Retina (tissue), 1 donor: ENCODE measurements at regions not wholly inside any gene's neighbourhood (a gene's known extent, or its start where the extent isn't known, plus 50 kb on each side); places are given as distances from the start of the nearest gene placed in this dataset.

Experiments
- DNase-seq: peaks from one replicate; pipeline ENCODE4 v3.0.0-alpha.2; 2016

DNA sequence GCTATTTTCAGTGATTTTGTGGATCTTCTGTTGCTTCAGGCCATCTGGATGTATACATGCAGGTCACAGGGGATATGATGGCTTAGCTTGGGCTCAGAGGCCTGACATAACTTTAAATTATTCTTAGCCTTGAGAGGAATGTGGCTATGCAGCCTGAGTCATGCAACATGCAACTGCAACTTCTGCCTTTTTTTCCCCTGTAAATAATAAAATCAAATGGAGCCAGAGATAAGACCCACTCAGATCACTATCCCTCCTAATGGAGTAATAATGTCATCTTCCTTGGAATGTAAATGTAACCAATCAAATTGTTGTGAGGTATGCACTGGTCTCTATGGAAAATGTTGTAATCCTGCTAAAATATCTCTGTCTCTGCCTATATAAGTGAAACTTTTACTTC lies 54.9 kb downstream of the MAGEB17 start:
- no peak for DNase-seq

DNA sequence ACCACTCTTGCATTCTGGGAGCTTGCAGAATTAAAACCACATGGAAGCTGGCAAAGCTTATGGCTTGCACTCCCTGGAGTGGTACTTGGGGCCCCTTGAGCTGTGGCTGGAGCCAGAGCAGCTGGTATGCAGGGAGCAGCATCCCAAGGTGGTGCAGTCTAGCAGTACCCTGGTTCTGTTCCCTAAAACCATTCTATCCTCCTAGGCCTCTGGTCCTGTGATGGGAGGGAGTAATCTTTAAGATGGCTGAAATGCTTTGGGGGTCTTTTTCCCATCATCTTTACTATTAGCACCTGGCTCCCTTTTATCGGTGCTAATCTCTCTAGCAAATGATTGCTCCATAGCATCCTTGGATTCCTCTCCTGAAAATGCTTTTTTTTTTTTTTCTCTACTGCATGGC lies 56.1 kb downstream of the MAGEB17 start:
- no peak for DNase-seq

DNA sequence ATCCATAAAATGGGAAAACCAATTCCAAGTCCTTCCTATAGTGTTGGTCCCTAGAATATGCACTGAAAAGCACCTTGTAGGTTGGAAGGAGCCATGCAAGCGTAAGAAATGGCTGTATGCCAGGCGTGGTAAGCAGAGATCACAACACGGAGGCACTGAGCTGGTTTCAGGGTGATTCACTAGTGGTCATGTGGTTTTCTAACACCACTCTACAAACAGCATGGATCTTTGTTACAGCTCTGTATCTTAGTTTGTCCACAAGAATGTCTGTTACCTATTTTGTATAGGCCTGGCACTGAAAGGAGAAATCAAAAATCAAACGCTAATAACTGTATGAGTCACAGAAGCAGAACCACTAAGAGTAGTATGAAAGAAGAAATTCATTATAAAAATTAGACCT lies 71.9 kb downstream of the MAGEB17 start:
- no peak for DNase-seq

DNA sequence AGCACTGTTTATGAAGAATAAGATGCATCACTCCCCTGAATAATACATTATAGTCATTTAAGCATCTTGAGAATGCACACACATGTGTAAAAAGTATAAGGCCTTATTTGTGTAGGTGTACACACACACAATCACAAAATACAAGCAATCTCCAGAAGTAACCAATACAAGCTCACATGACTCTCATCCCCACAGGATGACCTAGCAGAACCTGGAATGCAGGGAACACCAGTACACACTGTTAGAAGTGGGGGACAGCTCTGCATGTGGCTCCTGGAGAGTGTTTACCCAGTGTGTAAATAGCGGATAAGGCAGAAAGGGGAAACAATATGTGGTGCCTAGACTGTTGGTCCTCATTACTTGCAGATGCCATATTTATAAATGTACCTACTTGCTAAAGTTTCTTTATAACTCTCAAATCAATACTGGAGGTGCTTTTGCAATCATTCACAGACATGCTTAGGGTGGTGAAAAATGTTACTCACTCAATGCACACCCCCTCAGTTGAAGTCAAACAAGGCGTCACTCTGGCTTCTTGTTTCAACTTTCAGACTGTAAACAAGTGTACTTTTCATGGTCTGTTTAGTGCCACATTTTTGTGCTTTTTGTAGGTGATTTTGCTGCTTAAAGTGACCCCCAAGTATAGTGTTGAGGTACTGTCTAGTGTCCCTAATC lies 73.1 kb downstream of the MAGEB17 start:
- DNase-seq = no peak

DNA sequence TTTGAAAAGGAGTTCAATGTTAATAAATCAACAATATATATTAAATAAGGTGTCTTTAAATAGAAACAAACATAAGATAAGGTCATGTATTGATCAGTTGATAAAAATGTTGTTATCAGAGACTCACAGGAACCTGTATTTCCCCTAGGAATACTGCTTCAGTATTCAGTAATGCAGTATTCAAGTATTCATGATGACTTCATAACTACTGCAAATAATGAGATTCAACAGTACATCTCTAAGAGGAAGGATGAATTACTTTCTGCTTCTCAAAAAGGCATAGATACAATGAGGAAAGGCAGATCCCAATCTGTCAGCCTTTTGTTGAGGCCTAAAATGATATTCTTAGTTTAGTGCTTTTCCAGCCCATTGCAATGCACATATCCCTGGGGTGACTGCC lies 73.7 kb downstream of the MAGEB17 start:
- no peak for DNase-seq

DNA sequence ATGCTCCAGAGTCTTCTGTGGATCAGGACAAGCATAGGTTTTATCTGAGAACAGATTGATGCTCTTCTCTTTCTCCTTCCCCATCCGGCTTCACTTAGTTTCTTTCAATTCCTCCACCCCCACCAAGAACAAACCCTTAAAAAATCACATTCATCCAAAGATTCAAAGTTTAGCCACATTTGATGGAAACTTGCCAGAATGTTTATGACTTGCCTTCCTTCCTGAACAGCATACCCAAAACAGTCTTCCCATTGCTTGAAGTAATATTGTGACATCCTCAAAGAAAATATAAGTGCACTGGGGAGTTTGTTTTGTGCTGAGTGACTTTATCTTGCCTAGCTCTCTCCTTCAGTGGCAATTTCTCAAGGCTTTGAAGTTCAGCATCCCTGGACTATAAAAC lies 83.0 kb downstream of the MAGEB17 start:
- DNase-seq = no peak

DNA sequence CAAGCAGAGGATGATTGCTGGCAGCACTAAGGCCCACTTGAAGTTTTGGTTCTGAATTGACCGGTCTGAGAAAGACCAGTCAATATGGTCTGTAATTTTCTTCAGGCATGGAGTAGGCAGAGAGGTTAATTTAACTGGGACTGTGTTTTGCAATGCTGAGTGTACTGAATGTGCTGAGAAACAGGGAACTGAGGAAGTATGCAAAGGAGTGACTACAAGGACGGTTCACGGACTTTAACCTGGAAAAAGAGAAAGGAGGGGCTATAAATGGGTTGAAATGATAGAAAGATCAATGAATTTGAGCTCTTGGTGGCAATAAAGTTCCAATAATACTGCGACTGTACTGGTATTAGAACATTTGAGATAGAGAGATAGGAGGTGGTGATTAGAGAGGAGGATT lies 84.5 kb downstream of the MAGEB17 start:
- no peak for DNase-seq

DNA sequence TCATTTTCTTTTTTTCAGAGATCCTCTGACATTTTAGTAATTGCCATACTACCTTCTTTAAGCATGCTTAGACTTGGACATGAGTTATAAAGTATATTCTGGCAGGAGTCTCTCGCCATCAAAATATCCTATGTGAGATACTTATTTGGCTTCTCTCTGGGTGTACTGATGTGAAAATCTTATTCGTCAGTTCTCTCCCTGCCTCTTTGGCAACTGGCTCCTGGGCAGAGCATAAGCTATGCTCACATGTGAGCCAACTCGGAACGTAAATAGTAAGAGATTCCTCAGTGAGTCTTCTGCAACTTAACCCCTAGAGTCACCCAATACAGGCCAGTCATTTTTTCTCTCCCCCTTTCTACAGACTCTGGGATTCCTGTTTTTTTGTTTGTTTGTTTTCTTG lies 91.6 kb downstream of the MAGEB17 start:
- no peak for DNase-seq

DNA sequence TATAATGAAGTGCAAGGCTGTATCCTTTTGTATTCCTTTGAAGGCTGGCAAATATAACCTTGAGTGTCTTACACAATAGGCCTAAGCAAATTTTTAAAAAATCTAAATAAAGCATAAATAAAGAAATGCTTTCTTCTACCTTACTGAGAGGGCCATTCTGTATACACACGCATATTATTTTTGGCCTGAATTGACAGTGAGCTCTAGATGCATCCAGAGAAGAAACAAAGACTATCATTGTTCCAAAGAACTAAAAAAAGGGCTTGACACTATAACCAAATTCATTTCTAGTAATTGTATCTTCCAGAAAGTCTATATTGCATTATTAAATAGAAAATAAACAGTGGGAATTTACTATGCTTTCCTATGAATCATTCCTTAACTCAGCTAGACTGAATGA lies 100.2 kb downstream of the MAGEB17 start:
- no peak for DNase-seq

DNA sequence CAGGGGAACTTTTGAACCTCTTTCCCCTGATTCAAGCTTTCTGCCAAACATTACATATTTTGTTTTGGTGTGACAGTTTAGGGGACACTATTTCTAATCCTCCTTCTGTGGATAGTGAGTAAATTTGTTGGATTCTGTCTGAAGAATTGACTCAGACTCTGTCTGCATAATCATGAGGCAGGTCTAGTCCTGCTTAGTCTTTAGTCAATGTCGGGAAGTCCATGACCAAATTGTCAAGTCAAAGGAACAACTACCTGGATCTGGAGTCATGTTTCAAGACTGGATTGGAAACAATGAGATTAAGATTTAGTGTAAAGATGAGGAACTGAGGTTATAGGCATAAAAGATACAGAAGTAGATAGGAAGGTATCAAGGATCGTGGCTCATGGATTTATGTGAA lies 100.9 kb downstream of the MAGEB17 start:
- no peak for DNase-seq

DNA sequence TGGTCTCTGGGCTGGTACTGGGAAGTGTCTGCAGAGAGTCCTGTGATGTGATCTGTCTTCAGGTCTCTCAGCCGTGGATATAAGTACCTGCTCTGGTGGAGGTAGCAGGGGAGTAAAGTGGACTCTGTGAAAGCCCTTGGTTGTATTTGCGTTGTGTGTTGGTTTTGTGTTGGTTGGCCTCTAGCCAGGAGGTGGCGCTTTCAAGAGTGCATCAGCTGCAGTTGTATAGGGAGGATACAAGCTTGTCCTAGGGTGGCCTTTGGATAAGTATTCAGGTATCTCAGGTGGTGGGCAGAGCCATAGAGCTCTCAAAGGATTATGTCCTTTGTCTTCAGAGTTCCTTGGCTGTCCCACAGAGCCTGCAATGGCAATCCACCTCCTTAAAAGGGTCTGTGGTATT lies 111.6 kb downstream of the MAGEB17 start:
- DNase-seq = no peak

DNA sequence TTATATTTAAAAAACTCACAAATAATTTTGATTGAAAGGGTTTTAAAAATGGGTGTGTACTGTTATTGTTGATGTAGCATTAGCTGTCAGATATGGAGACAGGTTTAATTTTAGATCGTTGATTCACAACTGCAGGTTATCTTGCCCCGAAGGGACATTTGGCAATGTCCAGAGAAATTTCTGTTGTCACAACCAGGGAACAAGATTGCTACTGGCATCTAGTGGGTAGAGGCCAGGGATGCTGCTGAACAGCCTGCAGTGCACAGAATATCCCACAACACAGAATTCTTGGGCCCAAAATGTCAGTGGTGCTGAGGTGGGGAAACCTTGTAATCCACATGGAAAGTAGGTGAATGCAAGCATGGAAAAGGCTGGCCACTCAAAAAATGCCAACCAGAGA lies 114.9 kb downstream of the MAGEB17 start:
- no peak for DNase-seq

DNA sequence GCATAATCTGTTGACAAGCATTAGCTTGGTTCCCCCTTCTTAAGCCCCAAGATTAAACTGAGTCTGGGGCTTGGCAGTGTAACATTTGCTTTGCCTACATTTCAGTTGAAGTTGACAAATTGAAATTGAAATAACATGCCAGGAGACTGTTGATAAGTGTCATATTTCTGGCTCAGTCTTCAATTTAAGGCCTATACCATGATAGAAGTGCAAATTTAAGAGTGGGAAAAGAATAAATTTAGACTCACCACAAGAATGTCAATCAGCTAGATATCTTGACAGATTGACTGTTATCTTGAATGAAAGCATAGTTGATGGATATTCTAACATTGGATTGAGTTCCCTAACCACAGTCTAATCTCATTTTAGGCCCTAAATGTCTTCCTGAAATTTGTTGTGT lies 117.6 kb downstream of the MAGEB17 start:
- DNase-seq = no peak

DNA sequence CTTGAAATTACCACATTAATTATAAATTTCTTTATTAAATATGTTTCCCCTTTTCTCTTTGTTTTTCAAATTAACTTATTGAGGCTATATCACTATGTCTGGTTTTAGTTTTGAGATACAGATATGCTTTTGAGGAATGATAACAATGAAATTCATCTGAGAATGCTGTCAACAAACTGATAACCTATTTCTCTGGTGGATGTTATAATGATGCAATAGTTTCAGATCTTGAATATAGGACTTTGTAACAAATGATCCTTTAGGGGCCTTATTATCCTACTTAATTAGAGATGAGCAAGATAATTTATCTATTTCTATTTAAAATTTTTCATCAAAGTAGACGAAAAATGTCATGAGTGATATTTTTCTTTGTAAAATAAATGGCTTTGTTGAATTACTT lies 123.7 kb downstream of the MAGEB17 start:
- no peak for DNase-seq

DNA sequence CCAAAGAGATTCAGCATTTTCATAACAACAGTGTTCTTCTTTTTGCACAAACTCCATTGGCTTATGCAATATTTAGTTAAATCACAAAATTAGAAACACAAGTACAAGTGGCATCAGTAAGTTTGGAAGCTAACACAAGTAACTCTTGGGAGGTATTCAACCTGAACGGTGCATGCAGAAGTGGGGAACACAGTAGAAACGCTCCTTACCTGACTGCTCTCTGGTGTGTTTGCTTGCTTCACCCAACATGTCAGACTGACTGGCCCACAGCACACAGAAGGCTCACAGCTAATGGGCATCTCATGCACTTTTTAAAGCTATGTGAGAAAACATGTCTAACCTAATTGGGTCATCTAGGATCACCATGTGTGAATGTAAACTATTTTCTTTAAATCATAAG lies 133.6 kb downstream of the MAGEB17 start:
- DNase-seq = peak; percentile 17

DNA sequence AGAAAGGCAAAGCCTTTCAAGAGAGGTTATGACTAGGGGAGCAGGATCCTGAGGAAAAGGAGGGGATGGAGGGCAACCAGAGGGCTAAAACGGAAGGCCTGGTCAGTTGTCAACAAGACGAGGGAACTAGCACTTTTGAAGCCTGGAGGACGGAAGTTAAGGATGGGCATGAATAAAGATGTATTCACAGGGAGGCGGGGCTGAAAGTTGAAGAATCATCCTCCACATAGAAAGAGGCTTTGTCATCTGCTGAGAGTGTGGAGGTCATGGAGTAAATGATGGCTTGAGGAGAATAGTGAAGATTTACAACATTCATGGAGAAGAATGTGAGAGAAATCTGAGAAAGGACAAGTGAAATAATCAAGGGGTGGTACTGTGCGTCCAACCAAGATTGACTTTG lies 137.5 kb downstream of the MAGEB17 start:
- DNase-seq = no peak

DNA sequence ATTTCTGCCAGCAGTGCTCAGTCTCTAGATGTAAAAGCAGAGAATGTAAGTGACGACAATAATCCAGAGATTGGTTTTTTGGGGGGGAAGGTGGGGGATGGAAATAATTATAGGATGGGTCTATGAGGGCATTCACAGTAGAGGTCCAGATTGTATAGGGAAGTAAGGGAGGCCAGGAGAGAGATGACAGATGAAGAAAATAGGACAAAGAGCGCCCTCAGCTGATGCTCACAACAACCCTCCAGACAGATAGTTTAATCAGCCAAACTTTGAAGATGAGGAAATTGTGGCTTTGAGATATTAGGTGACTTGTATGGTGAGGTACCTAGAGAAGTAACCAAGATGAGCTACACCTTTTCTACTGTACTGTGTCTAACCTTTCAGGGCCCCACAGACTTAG lies 137.9 kb downstream of the MAGEB17 start:
- DNase-seq = no peak

DNA sequence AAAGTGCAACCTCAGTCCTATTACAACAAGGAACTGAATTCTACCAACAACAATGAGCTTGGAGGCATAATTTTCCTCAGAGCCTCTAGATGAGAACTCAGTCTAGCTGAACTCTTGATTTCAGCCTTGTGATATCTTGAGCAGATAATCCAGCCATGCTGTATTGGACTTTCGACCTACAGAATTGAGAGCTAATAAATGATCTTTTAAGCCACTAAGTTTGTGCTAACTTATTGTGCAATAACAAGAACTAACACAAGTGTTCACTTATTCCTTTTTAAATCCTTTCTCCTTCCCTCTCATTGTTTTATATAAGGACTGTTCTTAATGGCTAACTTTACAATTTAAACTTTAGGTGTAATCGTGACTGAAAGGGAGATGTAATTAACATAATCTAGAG lies 140.7 kb downstream of the MAGEB17 start:
- no peak for DNase-seq

DNA sequence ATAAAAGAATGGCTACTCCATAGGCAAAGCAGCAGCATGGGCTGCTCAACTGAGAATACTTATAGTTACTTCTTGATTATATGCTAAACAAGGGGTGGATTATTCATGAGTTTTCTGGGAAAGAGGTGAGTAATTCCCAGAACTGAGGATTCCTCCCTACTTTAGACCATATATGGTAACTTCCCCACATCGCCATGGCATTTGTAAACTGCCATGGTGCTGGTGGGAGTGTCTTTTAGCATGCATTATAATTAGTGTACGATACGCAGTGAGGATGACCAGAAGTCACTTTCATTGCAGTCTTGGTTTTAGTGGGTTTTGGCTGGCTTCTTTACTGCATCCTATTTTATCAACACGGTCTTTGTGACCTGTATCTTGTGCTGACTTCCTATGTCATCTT lies 141.5 kb downstream of the MAGEB17 start:
- no peak for DNase-seq

DNA sequence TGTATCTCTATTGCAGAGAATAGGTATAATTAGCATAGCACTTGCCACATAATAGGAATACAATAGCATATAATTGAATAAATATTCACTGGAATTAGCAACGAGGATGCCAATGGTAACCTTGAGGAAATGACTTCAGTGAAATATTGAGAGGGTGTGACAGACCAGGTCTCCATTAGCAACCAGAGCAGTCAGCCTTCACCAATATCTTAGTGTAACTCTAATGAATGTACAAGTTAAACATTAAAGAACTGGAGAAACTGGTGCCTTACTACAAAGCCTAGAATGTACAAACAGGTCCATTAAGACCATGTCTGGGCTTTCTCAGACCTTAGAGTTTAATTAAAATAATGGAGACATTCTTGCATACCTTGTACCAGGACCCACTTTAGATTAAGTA lies 143.0 kb downstream of the MAGEB17 start:
- DNase-seq = no peak

DNA sequence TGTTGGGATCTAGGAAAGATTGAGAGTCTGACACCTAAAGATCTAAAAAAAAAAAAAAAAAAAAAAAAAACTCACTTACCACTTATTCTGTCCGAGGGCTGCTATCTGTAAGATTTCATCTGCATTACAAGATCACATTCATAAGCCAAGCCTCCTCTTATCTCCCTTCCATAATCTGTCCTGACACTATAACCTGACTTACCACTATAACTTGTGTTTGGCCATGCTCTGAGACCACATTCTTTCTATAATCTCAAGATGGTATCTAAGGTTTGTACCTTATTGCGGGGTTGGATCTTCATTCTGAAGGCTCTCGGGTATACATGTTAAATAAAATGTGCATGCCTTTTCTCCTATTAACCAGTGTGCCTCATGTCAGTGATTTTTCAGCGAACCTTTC lies 144.4 kb downstream of the MAGEB17 start:
- DNase-seq = no peak

DNA sequence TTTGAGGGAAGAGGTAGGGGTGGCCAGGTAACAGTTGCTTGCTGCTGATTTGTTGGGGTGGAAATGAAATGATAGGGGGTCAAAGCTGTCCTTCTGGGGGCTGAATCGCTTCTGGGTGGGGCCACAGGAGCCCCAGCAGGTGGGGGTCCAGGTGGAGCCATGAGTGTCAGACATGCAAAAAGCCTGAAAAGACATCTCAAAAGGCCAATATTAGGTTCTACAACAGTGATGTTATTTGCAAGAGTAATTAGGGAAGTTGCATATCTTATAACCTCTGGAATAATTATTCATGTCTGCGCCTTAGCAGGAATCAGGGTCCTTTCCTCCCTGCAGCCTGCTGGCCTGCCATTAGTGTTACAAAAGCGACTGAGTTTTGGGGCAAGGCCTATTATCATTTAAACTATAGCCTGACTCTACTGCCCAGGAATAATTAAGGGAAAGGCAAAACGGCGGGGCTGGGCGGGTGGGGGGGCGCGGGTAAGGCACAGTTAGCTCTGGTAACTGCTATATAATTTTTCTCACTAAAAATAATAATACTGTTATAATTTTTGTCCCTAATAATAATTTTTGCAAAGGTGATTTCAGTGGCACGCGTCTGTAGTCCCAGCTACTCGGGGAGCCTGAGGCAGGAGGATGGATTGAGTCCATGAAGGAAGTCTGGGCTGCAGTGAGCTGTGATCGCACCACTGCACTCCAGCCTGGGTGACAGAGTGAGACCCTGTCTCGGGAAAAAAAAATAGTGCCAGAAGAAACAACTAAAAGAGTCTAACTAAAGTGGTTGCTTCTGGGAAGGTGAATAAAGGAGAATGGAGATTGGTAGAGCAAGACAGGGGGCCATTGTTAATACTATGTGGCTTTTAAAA lies 145.7 kb downstream of the MAGEB17 start:
- DNase-seq = no peak

DNA sequence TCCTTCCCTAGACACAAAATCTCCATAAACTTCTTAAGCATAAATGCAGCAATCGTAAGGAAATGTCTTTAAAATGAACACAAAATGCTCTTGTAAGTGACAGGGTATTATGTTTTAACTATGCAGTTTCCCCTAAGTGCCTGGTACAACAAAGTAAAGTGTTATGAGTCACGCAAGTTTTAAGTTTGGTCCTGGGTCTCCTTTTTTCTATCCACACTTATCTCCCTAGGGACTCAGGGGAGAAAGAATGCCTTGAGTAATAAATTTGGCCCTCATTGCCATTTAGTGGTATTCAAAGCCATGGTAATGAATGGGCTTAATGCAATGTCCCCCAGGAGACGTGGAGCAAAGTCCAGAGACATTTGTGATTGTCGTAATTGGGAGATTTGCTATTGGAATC lies 149.1 kb downstream of the MAGEB17 start:
- DNase-seq = no peak

DNA sequence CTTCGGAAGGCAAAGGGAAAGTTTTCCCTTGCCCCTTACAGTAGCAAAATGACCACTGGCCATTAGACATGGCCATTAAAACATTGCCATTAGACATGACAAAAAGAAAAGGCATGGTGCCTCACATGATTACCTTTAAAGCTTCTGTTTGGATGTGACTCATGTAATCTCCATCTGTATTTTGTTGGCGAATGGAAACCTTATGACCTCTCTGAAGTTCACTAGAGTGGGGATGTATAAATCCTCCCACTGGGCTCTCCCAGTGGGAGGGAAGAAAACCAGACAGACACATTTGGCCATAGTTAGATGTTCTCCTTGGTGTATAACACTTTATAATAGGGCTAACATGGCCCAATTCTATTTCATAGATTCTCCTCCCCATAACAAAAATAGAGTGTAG lies 152.6 kb downstream of the MAGEB17 start:
- DNase-seq = no peak
